ENCODE measurements at regions not wholly inside any gene's neighbourhood (a gene's known extent, or its start where the extent isn't known, plus 50 kb on each side); places are given as distances from the start of the nearest gene placed in this dataset.

GRCh38 chr3:144369129-144369879 is 397.7 kb downstream of the DIPK2A start:
- H3K36me3 ChIP-seq (ENCODE audit: control insufficient read depth, insufficient read depth, low read length): no peaks in the 10 kb centered on the region
- no peak overlapping the region for H3K9ac ChIP-seq (ENCODE audit: low read length)
- H3K4me3 ChIP-seq (ENCODE audit: low read length): no peak overlapping the region
- no peaks in the 10 kb centered on the region for H3K27me3 ChIP-seq (ENCODE audit: control insufficient read depth, insufficient read depth, low read length)
- H3K4me1 ChIP-seq (ENCODE audit: control insufficient read depth, insufficient read depth, low read length): no peaks in the 10 kb centered on the region
- no peak overlapping the region for H3K27ac ChIP-seq (ENCODE audit: low read depth, low read length)

- Histone ChIP-seq H3K27me3 (ENCODE audit: control insufficient read depth, insufficient read depth, low read length) (no peaks in the 10 kb centered on the region), H3K4me3 (ENCODE audit: low read length) (no peak overlapping the region), H3K9ac (ENCODE audit: low read length) (no peak overlapping the region), H3K4me1 (ENCODE audit: control insufficient read depth, insufficient read depth, low read length) (no peaks in the 10 kb centered on the region), H3K36me3 (ENCODE audit: control insufficient read depth, insufficient read depth, low read length) (no peaks in the 10 kb centered on the region), H3K27ac (ENCODE audit: low read depth, low read length) (no peak overlapping the region)
These were observed 403.5 kb downstream of the DIPK2A start for GRCh38 chr3:144375088-144375487.

GRCh38 chr3:144380849-144381248 is 409.2 kb downstream of the DIPK2A start:
- Histone ChIP-seq H3K27me3 (ENCODE audit: control insufficient read depth, insufficient read depth, low read length) (no peaks in the 10 kb centered on the region), H3K9ac (ENCODE audit: low read length) (no peak overlapping the region), H3K36me3 (ENCODE audit: control insufficient read depth, insufficient read depth, low read length) (no peaks in the 10 kb centered on the region), H3K4me3 (ENCODE audit: low read length) (no peak overlapping the region), H3K27ac (ENCODE audit: low read depth, low read length) (no peak overlapping the region), H3K4me1 (ENCODE audit: control insufficient read depth, insufficient read depth, low read length) (no peaks in the 10 kb centered on the region)

GRCh38 chr3:144381607-144382006 is 410.0 kb downstream of the DIPK2A start:
- no peaks in the 10 kb centered on the region for H3K27me3 ChIP-seq (ENCODE audit: control insufficient read depth, insufficient read depth, low read length)
- H3K4me3 ChIP-seq (ENCODE audit: low read length): no peak overlapping the region
- no peaks in the 10 kb centered on the region for H3K36me3 ChIP-seq (ENCODE audit: control insufficient read depth, insufficient read depth, low read length)
- no peaks in the 10 kb centered on the region for H3K4me1 ChIP-seq (ENCODE audit: control insufficient read depth, insufficient read depth, low read length)
- H3K9ac ChIP-seq (ENCODE audit: low read length): no peak overlapping the region
- H3K27ac ChIP-seq (ENCODE audit: low read depth, low read length): no peak overlapping the region

GRCh38 chr3:144384241-144384979 is 412.8 kb downstream of the DIPK2A start:
- H3K9ac ChIP-seq (ENCODE audit: low read length): no peak overlapping the region
- no peaks in the 10 kb centered on the region for H3K27me3 ChIP-seq (ENCODE audit: control insufficient read depth, insufficient read depth, low read length)
- H3K27ac ChIP-seq (ENCODE audit: low read depth, low read length): no peak overlapping the region
- H3K4me3 ChIP-seq (ENCODE audit: low read length): no peak overlapping the region
- H3K4me1 ChIP-seq (ENCODE audit: control insufficient read depth, insufficient read depth, low read length): no peaks in the 10 kb centered on the region
- H3K36me3 ChIP-seq (ENCODE audit: control insufficient read depth, insufficient read depth, low read length): no peaks in the 10 kb centered on the region

DNA sequence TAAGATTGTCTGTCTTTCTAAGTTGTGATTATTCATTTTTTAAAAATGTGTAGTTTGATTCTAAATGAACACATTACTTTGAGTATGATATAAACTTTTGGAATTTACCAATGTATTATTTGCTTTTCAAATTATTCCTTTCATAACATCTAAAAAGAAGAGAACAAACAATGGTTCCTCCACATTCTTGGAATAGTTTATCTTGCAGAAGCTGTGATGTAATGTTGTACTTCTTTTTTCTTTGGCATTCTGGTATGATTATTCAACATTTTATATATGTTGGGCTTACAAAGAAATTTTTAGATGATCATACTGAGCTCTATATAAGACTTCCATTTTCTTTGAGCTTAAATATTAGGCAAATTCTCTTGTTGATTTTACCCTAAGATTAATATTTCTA is 419.2 kb downstream of the DIPK2A start:
- Histone ChIP-seq H3K9ac (ENCODE audit: low read length) (no peak overlapping the region), H3K27ac (ENCODE audit: low read depth, low read length) (no peak overlapping the region), H3K4me1 (ENCODE audit: control insufficient read depth, insufficient read depth, low read length) (no peaks in the 10 kb centered on the region), H3K4me3 (ENCODE audit: low read length) (no peak overlapping the region), H3K27me3 (ENCODE audit: control insufficient read depth, insufficient read depth, low read length) (no peaks in the 10 kb centered on the region), H3K36me3 (ENCODE audit: control insufficient read depth, insufficient read depth, low read length) (no peaks in the 10 kb centered on the region)

DNA sequence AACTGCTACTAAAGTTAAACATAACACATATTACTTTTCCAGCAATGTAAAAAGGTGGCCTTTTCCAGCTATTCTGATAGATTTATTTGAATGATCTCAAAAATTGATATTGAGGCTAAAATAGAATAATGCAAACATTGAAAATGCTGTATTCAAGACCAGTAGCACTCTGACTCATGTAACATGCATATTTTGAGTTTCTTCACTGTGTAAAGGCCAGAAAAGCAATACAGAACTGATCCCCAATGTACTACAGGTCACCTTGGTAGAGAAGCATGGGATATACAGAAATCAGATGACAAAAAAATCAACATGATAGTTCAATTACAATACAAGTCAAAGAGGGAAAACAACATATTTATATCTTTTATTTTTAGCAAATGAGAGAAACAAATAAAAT is 419.6 kb downstream of the DIPK2A start:
- Histone ChIP-seq H3K4me3 (ENCODE audit: low read length) (no peak overlapping the region), H3K4me1 (ENCODE audit: control insufficient read depth, insufficient read depth, low read length) (no peaks in the 10 kb centered on the region), H3K36me3 (ENCODE audit: control insufficient read depth, insufficient read depth, low read length) (no peaks in the 10 kb centered on the region)

DNA sequence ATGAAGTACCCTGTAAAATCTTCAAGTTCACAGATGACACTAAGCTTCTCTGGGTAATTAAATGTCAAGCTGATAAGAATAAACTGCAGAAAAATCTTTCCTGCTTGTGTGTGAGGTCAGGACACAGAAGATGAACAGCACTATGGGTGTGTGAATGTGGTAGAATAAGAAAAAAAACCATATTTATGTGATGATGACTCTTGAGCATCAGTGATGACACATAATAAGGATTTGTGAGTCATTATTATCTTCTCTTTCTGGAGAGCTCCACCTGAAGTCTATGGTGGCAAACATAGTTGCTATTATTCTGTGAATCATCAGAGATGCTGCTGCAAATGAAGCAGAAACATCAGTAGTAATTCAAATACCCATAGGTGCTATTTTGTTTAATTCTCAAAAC is 422.4 kb downstream of the DIPK2A start:
- Histone ChIP-seq H3K27me3 (ENCODE audit: control insufficient read depth, insufficient read depth, low read length) (no peaks in the 10 kb centered on the region), H3K9ac (ENCODE audit: low read length) (no peak overlapping the region), H3K4me1 (ENCODE audit: control insufficient read depth, insufficient read depth, low read length) (no peaks in the 10 kb centered on the region), H3K27ac (ENCODE audit: low read depth, low read length) (no peak overlapping the region), H3K4me3 (ENCODE audit: low read length) (no peak overlapping the region), H3K36me3 (ENCODE audit: control insufficient read depth, insufficient read depth, low read length) (no peaks in the 10 kb centered on the region)

More for the DNA sequence above, 419.6 kb downstream of the DIPK2A start:
- H3K27me3 ChIP-seq (ENCODE audit: control insufficient read depth, insufficient read depth, low read length): no peaks in the 10 kb centered on the region
- no peak overlapping the region for H3K9ac ChIP-seq (ENCODE audit: low read length)
- no peak overlapping the region for H3K27ac ChIP-seq (ENCODE audit: low read depth, low read length)

DNA sequence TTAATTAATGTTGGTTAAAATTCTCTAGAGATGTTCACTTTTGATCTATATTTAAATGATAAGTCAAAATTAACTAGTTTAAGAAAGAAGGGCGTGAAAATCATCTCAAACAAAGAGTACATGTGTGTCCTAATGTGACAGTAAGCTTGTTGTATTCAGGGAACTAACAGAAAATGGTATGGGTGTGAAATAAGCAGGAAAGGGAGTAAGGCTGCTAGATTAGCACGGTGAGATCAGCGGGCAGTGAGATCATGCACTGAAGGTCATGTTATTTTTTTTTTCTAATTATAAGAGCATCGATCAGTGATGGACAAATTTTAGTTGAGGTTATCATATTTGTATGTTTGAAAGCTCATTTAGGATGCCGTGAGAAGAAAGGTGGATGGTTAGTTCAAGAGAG is 430.8 kb downstream of the DIPK2A start:
- Histone ChIP-seq H3K27me3 (ENCODE audit: control insufficient read depth, insufficient read depth, low read length) (no peaks in the 10 kb centered on the region), H3K36me3 (ENCODE audit: control insufficient read depth, insufficient read depth, low read length) (no peaks in the 10 kb centered on the region)

DNA sequence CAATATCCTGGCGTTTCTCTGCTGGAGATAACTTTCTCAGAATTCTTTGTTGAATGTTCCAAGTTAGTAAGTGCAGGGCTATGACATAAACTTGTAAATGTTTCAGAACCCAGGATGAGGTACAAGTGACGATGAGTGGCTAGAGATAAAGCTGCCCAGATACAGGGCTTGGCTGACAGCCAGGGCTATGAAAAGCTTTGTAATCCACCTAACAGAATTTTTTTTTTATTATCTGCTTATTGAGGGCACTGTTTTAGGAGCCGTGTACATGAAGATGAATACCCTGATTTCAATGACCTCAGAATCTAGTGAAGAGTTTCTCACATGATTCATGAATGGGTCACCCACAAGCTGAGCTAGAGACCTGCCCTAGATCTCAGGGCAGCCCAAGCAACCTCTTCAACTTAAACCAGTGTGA is 431.4 kb downstream of the DIPK2A start:
- Histone ChIP-seq H3K4me3 (ENCODE audit: low read length) (no peak overlapping the region), H3K9ac (ENCODE audit: low read length) (no peak overlapping the region), H3K36me3 (ENCODE audit: control insufficient read depth, insufficient read depth, low read length) (no peaks in the 10 kb centered on the region), H3K27me3 (ENCODE audit: control insufficient read depth, insufficient read depth, low read length) (no peaks in the 10 kb centered on the region), H3K27ac (ENCODE audit: low read depth, low read length) (no peak overlapping the region), H3K4me1 (ENCODE audit: control insufficient read depth, insufficient read depth, low read length) (no peaks in the 10 kb centered on the region)

More for the DNA sequence above, 430.8 kb downstream of the DIPK2A start:
- no peak overlapping the region for H3K4me3 ChIP-seq (ENCODE audit: low read length)
- H3K4me1 ChIP-seq (ENCODE audit: control insufficient read depth, insufficient read depth, low read length): no peaks in the 10 kb centered on the region
- H3K27ac ChIP-seq (ENCODE audit: low read depth, low read length): no peak overlapping the region
- H3K9ac ChIP-seq (ENCODE audit: low read length): no peak overlapping the region

DNA sequence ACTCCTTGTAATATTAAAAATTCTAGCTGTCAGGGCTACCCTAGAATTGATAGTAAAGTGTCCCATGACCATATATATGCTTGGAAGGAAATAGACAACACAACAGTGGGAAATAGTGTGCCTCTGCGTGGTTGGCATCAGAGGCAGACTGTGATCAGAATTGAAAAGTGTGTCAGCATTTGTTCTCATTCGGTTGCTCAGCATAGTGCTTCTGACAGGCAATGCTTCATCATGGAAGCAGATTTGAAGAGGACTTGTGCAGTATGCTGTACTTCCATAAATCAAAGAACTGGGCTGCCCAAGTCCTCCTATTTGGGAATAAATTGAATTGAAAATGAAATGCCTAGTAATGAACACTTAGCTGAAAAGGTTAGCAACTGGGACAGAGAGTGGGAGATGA is 435.7 kb downstream of the DIPK2A start:
- H3K4me3 ChIP-seq (ENCODE audit: low read length): no peak overlapping the region
- H3K27ac ChIP-seq (ENCODE audit: low read depth, low read length): no peak overlapping the region

DNA sequence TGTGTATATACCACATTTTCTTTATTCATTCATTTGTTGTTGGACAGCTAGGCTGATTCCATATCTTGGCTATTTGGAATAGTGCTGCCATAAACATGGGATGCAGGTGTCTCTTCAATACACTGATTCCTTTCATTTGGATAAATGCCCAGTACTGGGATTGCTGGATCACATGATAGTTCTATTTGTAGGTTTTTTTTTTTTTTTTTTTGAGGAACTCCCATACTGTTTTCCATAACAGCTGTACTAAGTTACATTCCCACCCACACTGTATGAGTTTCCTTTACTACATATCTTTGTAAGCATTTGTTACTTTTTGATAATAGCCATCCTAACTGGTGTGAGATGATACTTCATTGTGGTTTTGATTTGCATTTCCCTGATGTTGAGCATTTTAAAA is 437.7 kb downstream of the DIPK2A start:
- Histone ChIP-seq H3K27me3 (ENCODE audit: control insufficient read depth, insufficient read depth, low read length) (no peaks in the 10 kb centered on the region), H3K36me3 (ENCODE audit: control insufficient read depth, insufficient read depth, low read length) (no peaks in the 10 kb centered on the region), H3K4me1 (ENCODE audit: control insufficient read depth, insufficient read depth, low read length) (no peaks in the 10 kb centered on the region), H3K4me3 (ENCODE audit: low read length) (no peak overlapping the region), H3K27ac (ENCODE audit: low read depth, low read length) (no peak overlapping the region), H3K9ac (ENCODE audit: low read length) (no peak overlapping the region)

More for the DNA sequence above, 435.7 kb downstream of the DIPK2A start:
- Histone ChIP-seq H3K9ac (ENCODE audit: low read length) (no peak overlapping the region), H3K36me3 (ENCODE audit: control insufficient read depth, insufficient read depth, low read length) (no peaks in the 10 kb centered on the region), H3K4me1 (ENCODE audit: control insufficient read depth, insufficient read depth, low read length) (no peaks in the 10 kb centered on the region), H3K27me3 (ENCODE audit: control insufficient read depth, insufficient read depth, low read length) (no peaks in the 10 kb centered on the region)

DNA sequence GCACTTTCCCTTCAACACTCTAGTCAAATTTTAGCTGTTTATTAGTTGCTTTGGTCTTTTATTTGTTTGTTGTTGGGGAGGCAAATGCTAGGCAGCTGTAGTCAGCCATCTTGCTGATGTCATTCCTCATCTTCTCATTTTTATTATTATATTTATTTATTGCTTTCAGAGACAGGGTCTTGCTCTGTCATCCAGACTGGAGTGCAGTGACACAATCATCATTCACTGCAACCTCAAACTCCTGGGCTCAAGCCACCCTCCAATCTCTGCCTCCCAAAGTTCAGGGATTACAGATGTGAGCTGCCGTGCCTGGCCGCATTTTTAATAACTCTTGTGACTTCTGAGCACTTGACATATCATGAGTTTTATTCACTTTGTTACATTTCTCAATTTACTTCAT is 441.4 kb downstream of the DIPK2A start:
- no peaks in the 10 kb centered on the region for H3K36me3 ChIP-seq (ENCODE audit: control insufficient read depth, insufficient read depth, low read length)
- no peaks in the 10 kb centered on the region for H3K27me3 ChIP-seq (ENCODE audit: control insufficient read depth, insufficient read depth, low read length)
- no peak overlapping the region for H3K4me3 ChIP-seq (ENCODE audit: low read length)
- H3K27ac ChIP-seq (ENCODE audit: low read depth, low read length): no peak overlapping the region
- H3K4me1 ChIP-seq (ENCODE audit: control insufficient read depth, insufficient read depth, low read length): no peaks in the 10 kb centered on the region
- no peak overlapping the region for H3K9ac ChIP-seq (ENCODE audit: low read length)
